ENCODE measurements at regions not wholly inside any gene's neighbourhood (a gene's known extent, or its start where the extent isn't known, plus 50 kb on each side); places are given as distances from the start of the nearest gene placed in this dataset.

- TF ChIP-seq ZNF664 (tag by site-specific recombination; IDR thresholded peaks at IDR 0.05) = no peak
- TF ChIP-seq CTCF (tag by site-specific recombination; IDR thresholded peaks at IDR 0.05) = no peak
- TF ChIP-seq ZNF544 (tag by site-specific recombination; IDR thresholded peaks at IDR 0.05) = no peak
- no peak for TF ChIP-seq GLIS2 (tag by site-specific recombination; IDR thresholded peaks at IDR 0.05)
- no peak for TF ChIP-seq MZF1 (tag by site-specific recombination; IDR thresholded peaks at IDR 0.05; ENCODE audit: borderline replicate concordance)
- no peak for TF ChIP-seq PRDM2 (tag by site-specific recombination; IDR thresholded peaks at IDR 0.05; ENCODE audit: borderline replicate concordance)
- no peak for TF ChIP-seq ZFP41 (tag by site-specific recombination; IDR thresholded peaks at IDR 0.05; ENCODE audit: borderline replicate concordance)
- TF ChIP-seq YY2 (tag by site-specific recombination; IDR thresholded peaks at IDR 0.05) = no peak
- no peak for TF ChIP-seq ZNF488 (tag by site-specific recombination; IDR thresholded peaks at IDR 0.05)
- TF ChIP-seq ZNF785 (tag by site-specific recombination; IDR thresholded peaks at IDR 0.05) = no peak
- no peak for TF ChIP-seq BCL11A (tag by site-specific recombination; IDR thresholded peaks at IDR 0.05; ENCODE audit: low read depth)
- no peak for TF ChIP-seq ZNF76 (tag by site-specific recombination; IDR thresholded peaks at IDR 0.05; ENCODE audit: borderline replicate concordance, low read depth)
- TF ChIP-seq ZIC2 (tag by site-specific recombination; IDR thresholded peaks at IDR 0.05) = no peak
- no peak for TF ChIP-seq ZBTB1 (tag by site-specific recombination; IDR thresholded peaks at IDR 0.05)
Measured at GRCh38 chr9:14529629-14530028, 163.6 kb downstream of the ZDHHC21 start.
